HCT116 (cell line): ENCODE measurements at regions not wholly inside any gene's neighbourhood (a gene's known extent, or its start where the extent isn't known, plus 50 kb on each side); places are given as distances from the start of the nearest gene placed in this dataset.

Experiments
- ATAC-seq: fragments of 200-7000 bp; cut with Tn5 transposase; 2 replicates; pipeline ENCODE4 v1.9.1; 2020; ENCODE audit warnings: mild to moderate bottlenecking, moderate library complexity
- BruUV-seq: library from RNA; stranded (reverse); fragments of 400-500 nt; replicated peaks from 2 replicates; lab custom pipeline; 2021; lab: Mats Ljungman, UMichigan
- CTCF ChIA-PET: fragments of 300-600 bp; sonication (Branson Sonifier 250); formaldehyde crosslinking; loops from one replicate; lab custom pipeline; 2021; ENCODE audit warnings: antibody characterized with exemption; lab: Charles Lee
- POLR2A ChIA-PET: fragments of 300-600, 350-600 bp; sonication (Branson Sonifier 250); formaldehyde crosslinking; loops from one replicate; lab custom pipeline; 2021; ENCODE audit warnings: antibody characterized with exemption; lab: Charles Lee
- RAD21 ChIA-PET, 2 experiments: fragments of 300-600 bp; sonication (Branson Sonifier 250); formaldehyde crosslinking; loops; one replicate each; lab custom pipeline; 2023; ENCODE audit warnings: low total read pairs in 2 of 2; ENCODE audit not compliant: uncharacterized antibody in 2 of 2, unreplicated experiment in 2 of 2, low non-redundant PET in 1 of 2; lab: Charles Lee
- DNase-seq: peaks from one replicate; pipeline ENCODE4 v3.0.0-alpha.2; 2010; ENCODE audit warnings: low read depth, low spot score
- H2AFZ ChIP-seq: fragments of 200-600 bp; shearing (Covaris generic), sonication (generic); 2 replicates; pipeline ENCODE4 v1.6.1; 2017; ENCODE audit warnings: low read depth, mixed run types, mixed read lengths, antibody characterized with exemption, low read length; ENCODE audit not compliant: poor library complexity, severe bottlenecking
- H3K27ac ChIP-seq: 2 replicates; pipeline ENCODE4 v1.5.1; 2012; ENCODE audit warnings: low read depth, low read length
- H3K27me3 ChIP-seq: fragments of 200-600 bp; sonication (generic); 2 replicates; pipeline ENCODE4 v1.6.1; 2016; ENCODE audit warnings: mixed run types, low read length, mixed read lengths; ENCODE audit not compliant: insufficient read depth
- H3K36me3 ChIP-seq, 2 experiments: fragments of 200-500 bp in 1 of 2; fragments of 200-600 bp in 1 of 2; sonication (Bioruptor generic) in 1 of 2; sonication (generic) in 1 of 2; 2 replicates each; pipeline versions ENCODE4 v1.5.1 to v1.6.1; 2014 to 2016; ENCODE audit warnings: low read length in 2 of 2, inconsistent platforms in 1 of 2, mixed read lengths in 1 of 2, mixed run types in 1 of 2; ENCODE audit not compliant: insufficient read depth in 2 of 2, control insufficient read depth in 1 of 2
- H3K4me1 ChIP-seq, 2 experiments: fragments of 200-600 bp in 1 of 2; sonication (generic) in 1 of 2; 2 replicates each; pipeline versions ENCODE4 v1.5.1 to v1.6.1; 2012 to 2017; ENCODE audit warnings: low read length in 2 of 2, inconsistent platforms in 1 of 2, mild to moderate bottlenecking in 1 of 2, mixed read lengths in 1 of 2, mixed run types in 1 of 2, moderate library complexity in 1 of 2; ENCODE audit not compliant: insufficient read depth in 2 of 2, control insufficient read depth in 1 of 2
- H3K4me2 ChIP-seq: fragments of 200-600 bp; sonication (generic); 2 replicates; pipeline ENCODE4 v1.6.1; 2017; ENCODE audit warnings: mixed run types, low read length, mixed read lengths
- H3K4me3 ChIP-seq, 2 experiments: fragments of 200-600 bp in 1 of 2; sonication (generic) in 1 of 2; replicated peaks in 1 of 2; 2 replicates each; pipeline ENCODE4 v1.5.1; 2011 to 2016; ENCODE audit warnings: low read length in 2 of 2, control low read depth in 1 of 2, low read depth in 1 of 2, mild to moderate bottlenecking in 1 of 2, mixed read lengths in 1 of 2, mixed run types in 1 of 2
- H3K79me2 ChIP-seq: fragments of 200-600 bp; sonication (generic); 2 replicates; pipeline ENCODE4 v1.6.1; 2017; ENCODE audit warnings: mild to moderate bottlenecking, mixed run types, low read length, moderate library complexity, mixed read lengths; ENCODE audit not compliant: insufficient read depth
- H3K9ac ChIP-seq: fragments of 200-600 bp; sonication (generic); 2 replicates; pipeline ENCODE4 v1.6.1; 2016; ENCODE audit warnings: low read length, mixed read lengths
- H3K9me2 ChIP-seq: fragments of 200-600 bp; sonication (generic), shearing (Covaris generic); 2 replicates; pipeline ENCODE4 v1.6.1; 2017; ENCODE audit warnings: mixed run types, mild to moderate bottlenecking, moderate library complexity; ENCODE audit not compliant: insufficient read depth
- H3K9me3 ChIP-seq, 2 experiments: fragments of 200-500 bp in 1 of 2; fragments of 200-600 bp in 1 of 2; sonication (Bioruptor generic) in 1 of 2; sonication (generic) in 1 of 2; 2 replicates each; pipeline ENCODE4 v1.6.1; 2014 to 2017; ENCODE audit warnings: low read length in 2 of 2, mixed read lengths in 2 of 2, inconsistent platforms in 1 of 2, low read depth in 1 of 2, mild to moderate bottlenecking in 1 of 2, mixed run types in 1 of 2, moderate library complexity in 1 of 2; ENCODE audit not compliant: control insufficient read depth in 1 of 2, insufficient read depth in 1 of 2
- H4K20me1 ChIP-seq: fragments of 200-600 bp; sonication (generic), shearing (Covaris generic); 2 replicates; pipeline ENCODE4 v1.6.1; 2017; ENCODE audit warnings: mixed run types, mild to moderate bottlenecking, moderate library complexity; ENCODE audit not compliant: insufficient read depth
- ELF1 ChIP-seq: IDR thresholded peaks from 2 replicates; pipeline ENCODE4 v1.6.1; 2012; ENCODE audit warnings: low read depth, borderline replicate concordance
- EZH2 ChIP-seq: fragments of 200-600 bp; sonication (generic); IDR thresholded peaks from 2 replicates; pipeline ENCODE4 v1.6.1; 2017; ENCODE audit warnings: antibody characterized with exemption, mixed run types
- EZH2phosphoT487 ChIP-seq: fragments of 200-600 bp; IDR thresholded peaks from 2 replicates; pipeline ENCODE4 v1.6.1; 2018; ENCODE audit warnings: antibody characterized with exemption, borderline replicate concordance
- FOSL1 ChIP-seq: IDR thresholded peaks from 2 replicates; pipeline ENCODE4 v1.6.1; 2012; ENCODE audit warnings: low read depth
- JUND ChIP-seq: IDR thresholded peaks from 2 replicates; pipeline ENCODE4 v1.6.1; 2012
- POLR2AphosphoS5 ChIP-seq: IDR thresholded peaks from 2 replicates; pipeline ENCODE4 v1.6.1; 2011; ENCODE audit warnings: mild to moderate bottlenecking, low read depth, low read length, moderate library complexity
- SP1 ChIP-seq: IDR thresholded peaks from 2 replicates; pipeline ENCODE4 v1.6.1; 2012; ENCODE audit warnings: low read depth
- ZFX ChIP-seq: fragments of 450-650 bp; IDR thresholded peaks from 2 replicates; pipeline ENCODE4 v1.6.1; 2017
- ZNF274 ChIP-seq: fragments of 200-500 bp; sonication (Bioruptor generic); IDR thresholded peaks from 2 replicates; pipeline ENCODE4 v1.6.1; 2014; ENCODE audit warnings: mild to moderate bottlenecking, low read depth, low read length, inconsistent platforms
- intact Hi-C: fragments of 100-400 bp; cut with micrococcal nuclease; formaldehyde crosslinking; loops from 2 replicates; pipeline ENCODE4 v1.10.0; 2022
- TF ChIP-seq, protein P1 (sequence below): IDR thresholded peaks from 2 replicates; pipeline ENCODE4 v1.6.1; 2012
- TF ChIP-seq, protein P2 (sequence below): IDR thresholded peaks from 2 replicates; pipeline ENCODE4 v1.6.1; 2011; ENCODE audit warnings: mild to moderate bottlenecking, low read length, moderate library complexity; ENCODE audit not compliant: insufficient replicate concordance; ENCODE audit errors: extremely low read depth
- TF ChIP-seq, protein P3 (sequence below): IDR thresholded peaks from 2 replicates; pipeline ENCODE4 v1.6.1; 2012; ENCODE audit warnings: low read depth
- TF ChIP-seq, protein P4 (sequence below): IDR thresholded peaks from 2 replicates; pipeline ENCODE4 v1.6.1; 2012

DNA sequence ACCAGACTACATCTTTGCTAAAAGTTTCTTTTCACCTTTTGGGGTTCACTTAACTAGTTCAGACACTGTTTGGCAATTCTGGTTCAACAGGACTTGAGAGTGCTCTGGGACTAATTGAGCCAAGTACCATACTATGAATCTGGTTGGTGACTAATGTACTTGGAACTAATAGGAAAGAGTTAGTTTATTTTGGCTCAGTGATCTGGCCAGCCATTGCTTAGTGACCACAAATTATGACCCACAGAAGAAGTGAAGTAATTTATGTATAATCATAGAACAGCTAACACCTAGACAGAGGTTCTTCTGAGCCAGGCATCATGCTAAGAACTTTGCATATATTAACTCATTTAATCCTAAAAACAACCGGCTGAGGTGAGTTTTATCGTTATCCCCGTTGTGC lies 126.5 kb upstream of the JCAD start (continued):
- TF ChIP-seq, protein P1, sequence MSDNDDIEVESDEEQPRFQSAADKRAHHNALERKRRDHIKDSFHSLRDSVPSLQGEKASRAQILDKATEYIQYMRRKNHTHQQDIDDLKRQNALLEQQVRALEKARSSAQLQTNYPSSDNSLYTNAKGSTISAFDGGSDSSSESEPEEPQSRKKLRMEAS, result no peak

DNA sequence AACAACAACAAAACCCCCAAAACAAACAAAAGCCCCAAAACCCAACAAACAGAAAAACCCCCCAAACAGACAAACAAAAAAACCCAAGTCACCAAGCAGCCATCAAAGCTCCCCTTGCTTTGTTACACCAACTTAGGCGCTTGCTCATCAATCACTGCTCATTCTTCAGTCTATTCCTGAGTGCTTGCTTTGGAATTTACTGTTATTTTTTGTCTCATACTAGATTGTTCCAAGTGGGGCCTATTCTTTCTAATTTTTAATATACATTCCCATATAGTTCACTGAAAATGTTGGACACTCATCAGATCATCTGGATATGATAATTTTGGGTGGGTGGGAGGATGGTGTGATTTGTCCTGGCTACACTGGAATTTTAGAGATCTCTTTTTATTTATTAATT lies 126.0 kb upstream of the JCAD start:
- intact Hi-C loops, result no loop called here
- H3K79me2 ChIP-seq, result no peaks in the 10 kb centered on the region
- ChIA-PET POLR2A (no interaction called here), RAD21 (no interaction called here), CTCF (no interaction called here)
- no peaks in the 10 kb centered on the region for H3K9me3 ChIP-seq
- H3K27ac ChIP-seq, result no peak overlapping the region
- H4K20me1 ChIP-seq, result no peaks in the 10 kb centered on the region
- H2AFZ ChIP-seq, result no peak overlapping the region
- BruUV-seq, result no TSS peak
- H3K9ac ChIP-seq, result no peak overlapping the region
- H3K4me1 ChIP-seq, result peaks cover 4 to 28% of the 10 kb centered on the region in 2 experiments; a peak in 3 of 4 replicates
- ATAC-seq (no peak), DNase-seq (no peak)
- no peaks in the 10 kb centered on the region for H3K36me3 ChIP-seq
- TF ChIP-seq, protein P2, sequence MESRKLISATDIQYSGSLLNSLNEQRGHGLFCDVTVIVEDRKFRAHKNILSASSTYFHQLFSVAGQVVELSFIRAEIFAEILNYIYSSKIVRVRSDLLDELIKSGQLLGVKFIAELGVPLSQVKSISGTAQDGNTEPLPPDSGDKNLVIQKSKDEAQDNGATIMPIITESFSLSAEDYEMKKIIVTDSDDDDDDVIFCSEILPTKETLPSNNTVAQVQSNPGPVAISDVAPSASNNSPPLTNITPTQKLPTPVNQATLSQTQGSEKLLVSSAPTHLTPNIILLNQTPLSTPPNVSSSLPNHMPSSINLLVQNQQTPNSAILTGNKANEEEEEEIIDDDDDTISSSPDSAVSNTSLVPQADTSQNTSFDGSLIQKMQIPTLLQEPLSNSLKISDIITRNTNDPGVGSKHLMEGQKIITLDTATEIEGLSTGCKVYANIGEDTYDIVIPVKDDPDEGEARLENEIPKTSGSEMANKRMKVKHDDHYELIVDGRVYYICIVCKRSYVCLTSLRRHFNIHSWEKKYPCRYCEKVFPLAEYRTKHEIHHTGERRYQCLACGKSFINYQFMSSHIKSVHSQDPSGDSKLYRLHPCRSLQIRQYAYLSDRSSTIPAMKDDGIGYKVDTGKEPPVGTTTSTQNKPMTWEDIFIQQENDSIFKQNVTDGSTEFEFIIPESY, result no peak
- no peak for TF ChIP-seq ELF1
- no peak for TF ChIP-seq JUND
- no peak for TF ChIP-seq ZFX
- no peak for TF ChIP-seq FOSL1
- TF ChIP-seq, protein P3, sequence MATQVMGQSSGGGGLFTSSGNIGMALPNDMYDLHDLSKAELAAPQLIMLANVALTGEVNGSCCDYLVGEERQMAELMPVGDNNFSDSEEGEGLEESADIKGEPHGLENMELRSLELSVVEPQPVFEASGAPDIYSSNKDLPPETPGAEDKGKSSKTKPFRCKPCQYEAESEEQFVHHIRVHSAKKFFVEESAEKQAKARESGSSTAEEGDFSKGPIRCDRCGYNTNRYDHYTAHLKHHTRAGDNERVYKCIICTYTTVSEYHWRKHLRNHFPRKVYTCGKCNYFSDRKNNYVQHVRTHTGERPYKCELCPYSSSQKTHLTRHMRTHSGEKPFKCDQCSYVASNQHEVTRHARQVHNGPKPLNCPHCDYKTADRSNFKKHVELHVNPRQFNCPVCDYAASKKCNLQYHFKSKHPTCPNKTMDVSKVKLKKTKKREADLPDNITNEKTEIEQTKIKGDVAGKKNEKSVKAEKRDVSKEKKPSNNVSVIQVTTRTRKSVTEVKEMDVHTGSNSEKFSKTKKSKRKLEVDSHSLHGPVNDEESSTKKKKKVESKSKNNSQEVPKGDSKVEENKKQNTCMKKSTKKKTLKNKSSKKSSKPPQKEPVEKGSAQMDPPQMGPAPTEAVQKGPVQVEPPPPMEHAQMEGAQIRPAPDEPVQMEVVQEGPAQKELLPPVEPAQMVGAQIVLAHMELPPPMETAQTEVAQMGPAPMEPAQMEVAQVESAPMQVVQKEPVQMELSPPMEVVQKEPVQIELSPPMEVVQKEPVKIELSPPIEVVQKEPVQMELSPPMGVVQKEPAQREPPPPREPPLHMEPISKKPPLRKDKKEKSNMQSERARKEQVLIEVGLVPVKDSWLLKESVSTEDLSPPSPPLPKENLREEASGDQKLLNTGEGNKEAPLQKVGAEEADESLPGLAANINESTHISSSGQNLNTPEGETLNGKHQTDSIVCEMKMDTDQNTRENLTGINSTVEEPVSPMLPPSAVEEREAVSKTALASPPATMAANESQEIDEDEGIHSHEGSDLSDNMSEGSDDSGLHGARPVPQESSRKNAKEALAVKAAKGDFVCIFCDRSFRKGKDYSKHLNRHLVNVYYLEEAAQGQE, result no peak
- TF ChIP-seq EZH2phosphoT487, result no peak
- TF ChIP-seq EZH2, result no peak
- TF ChIP-seq POLR2AphosphoS5, result no peak
- TF ChIP-seq ZNF274, result no peak
- TF ChIP-seq SP1, result no peak
- TF ChIP-seq, protein P4, sequence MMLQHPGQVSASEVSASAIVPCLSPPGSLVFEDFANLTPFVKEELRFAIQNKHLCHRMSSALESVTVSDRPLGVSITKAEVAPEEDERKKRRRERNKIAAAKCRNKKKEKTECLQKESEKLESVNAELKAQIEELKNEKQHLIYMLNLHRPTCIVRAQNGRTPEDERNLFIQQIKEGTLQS, result no peak
- no peaks in the 10 kb centered on the region for H3K9me2 ChIP-seq
- no peak overlapping the region for H3K4me2 ChIP-seq
- H3K4me3 ChIP-seq, result no peak overlapping the region
- no peaks in the 10 kb centered on the region for H3K27me3 ChIP-seq
